ENCODE measurements at regions not wholly inside any gene's neighbourhood (a gene's known extent, or its start where the extent isn't known, plus 50 kb on each side); places are given as distances from the start of the nearest gene placed in this dataset.

DNA sequence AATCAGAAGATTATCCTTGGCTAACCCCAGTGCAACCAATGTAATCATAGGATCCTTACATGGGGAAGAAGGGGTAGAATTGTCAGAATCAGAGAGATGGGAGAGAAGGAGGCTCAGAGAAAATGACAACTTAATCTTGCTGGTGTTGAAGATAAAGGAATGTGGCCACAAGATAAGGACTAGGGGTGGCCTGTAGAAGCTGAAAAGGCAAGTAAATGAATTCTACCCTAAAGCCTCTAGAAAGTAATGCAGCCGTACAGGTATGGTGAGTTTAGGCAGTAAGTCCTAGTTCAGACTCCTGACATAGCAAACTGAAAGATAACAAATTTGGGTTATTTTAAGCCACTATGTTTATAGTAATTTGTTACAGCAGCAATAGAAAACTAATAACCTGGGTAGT is 718.5 kb downstream of the SLITRK6 start:
- no peak for TF ChIP-seq GATA2 (IDR thresholded peaks at IDR 0.05; ENCODE audit: low read depth, low read length)
- no peak for TF ChIP-seq GATA3 (IDR thresholded peaks at IDR 0.05; ENCODE audit: low read depth, low read length)
